Heart right ventricle (tissue), 16 donors: ENCODE measurements at regions not wholly inside any gene's neighbourhood (a gene's known extent, or its start where the extent isn't known, plus 50 kb on each side); places are given as distances from the start of the nearest gene placed in this dataset.

Experiments
- ATAC-seq, 8 donors: fragments of 200-7000 bp; cut with Tn5 transposase; one replicate each; pipeline ENCODE4 v1.9.1; 2020; ENCODE audit warnings: mild to moderate bottlenecking in 8 of 8, moderate library complexity in 8 of 8, moderate number of reproducible peaks in 1 of 8
- DNase-seq, 2 donors: peaks; one replicate each; pipeline ENCODE4 v3.0.0-alpha.2; 2020
- H3K27ac ChIP-seq, 10 donors: fragments of 200-600 bp; sonication (generic) in 2 of 10; one replicate each; pipeline versions ENCODE4 v1.5.0 to v1.8.0; 2020 to 2022; ENCODE audit warnings: mild to moderate bottlenecking in 3 of 10
- H3K27me3 ChIP-seq, 7 donors: fragments of 200-600 bp; one replicate each; pipeline ENCODE4 v1.8.0; 2021 to 2022; ENCODE audit warnings: mild to moderate bottlenecking in 2 of 7
- H3K36me3 ChIP-seq, 9 donors: fragments of 200-600 bp; sonication (generic) in 1 of 9; one replicate each; pipeline versions ENCODE4 v1.5.0 to v1.8.0; 2020 to 2022; ENCODE audit warnings: mild to moderate bottlenecking in 2 of 9
- H3K4me1 ChIP-seq, 9 donors: fragments of 200-600 bp; sonication (generic) in 1 of 9; one replicate each; pipeline versions ENCODE4 v1.5.0 to v1.8.0; 2020 to 2022; ENCODE audit warnings: mild to moderate bottlenecking in 4 of 9
- H3K4me3 ChIP-seq, 10 donors: fragments of 200-600 bp; sonication (generic) in 2 of 10; one replicate each; pipeline versions ENCODE4 v1.5.0 to v1.8.0; 2020 to 2022; ENCODE audit warnings: mild to moderate bottlenecking in 7 of 10, moderate library complexity in 2 of 10
- H3K9me3 ChIP-seq, 11 donors: fragments of 200-600 bp in 10 of 11; sonication (generic) in 2 of 11; one replicate each; pipeline versions ENCODE4 v1.5.0 to v1.8.0; 2013 to 2022; ENCODE audit warnings: mild to moderate bottlenecking in 2 of 11, control low read depth in 1 of 11, moderate library complexity in 1 of 11
- WGBS, 2 donors: extraction: QIAGEN DNeasy Blood & Tissue Kit; methylation state at CpG; one replicate each; pipeline ENCODE4 v1.1.7; 2013; ENCODE audit warnings: inconsistent platforms in 1 of 2; 5-methylcytosine and 5-hydroxymethylcytosine counted together
- intact Hi-C, 10 donors: fragments of 100-400 bp; cut with DNase I; formaldehyde crosslinking; loops; one replicate each; pipeline versions ENCODE4 v1.11.1 to v1.14.2; 2022
- TF ChIP-seq, protein P1 (sequence below), 9 donors: fragments of 200-600 bp; sonication (generic) in 2 of 9; IDR thresholded peaks; one replicate each; pipeline versions ENCODE4 v1.5.0 to v1.8.0; 2021 to 2022; ENCODE audit warnings: antibody characterized with exemption in 9 of 9, mild to moderate bottlenecking in 5 of 9, moderate library complexity in 1 of 9
- donor health status: Arrhythmogenic right ventricular cardiomyopathy.
- donor health status: ischemic (EF 13 %, LVEDD 7.1; RV severe dilation, severe dysfunction).
- donor health status: healthy with polysubstance abuse.
- donor health status: DM: no; HTN: yes; CAD: no.
- donor health status: DM: no; HTN: no; CAD: no.
- donor health status: ischemic (EF 25% LVEDD 6.9; RV normal size, moderate dysfunction).
- donor health status: ischemic (EF 25% LVEDD 5.7; RV mildly dilated, moderate dysfunction).
- donor health status: healthy.
- donor health status: DM: yes; HTN: yes; CAD: no.
- donor health status: Ischemic cardiomyopathy.
- donor health status: ischemic (EF 35%, LVEDD 5.7; RV mildly dilated, moderate dysfunction).
- donor health status: nonischemic (EF 11% LVEDD 7.7; RV severe dilation, severe dysfunction).
- donor health status: DM: yes; HTN: yes; CAD: no.
- donor health status: PGD.
- donor health status: ischemic (EF 29% LVEDD 5.4; RV normal size, mild dysfunction).
- donor health status: nonischemic (EF 23%, LVEDD 6.1; RV moderate dilation, normal function).

- 38 to 47% methylated on average over 3 of the region's 3 CpGs for WGBS, 2 donors
- no peak overlapping the region for H3K27ac ChIP-seq
- ATAC-seq (peak in 7 of 8 donors; percentile 14 to 82 (median 56)), DNase-seq (peak; percentile 21 to 35)
- TF ChIP-seq, protein P1, sequence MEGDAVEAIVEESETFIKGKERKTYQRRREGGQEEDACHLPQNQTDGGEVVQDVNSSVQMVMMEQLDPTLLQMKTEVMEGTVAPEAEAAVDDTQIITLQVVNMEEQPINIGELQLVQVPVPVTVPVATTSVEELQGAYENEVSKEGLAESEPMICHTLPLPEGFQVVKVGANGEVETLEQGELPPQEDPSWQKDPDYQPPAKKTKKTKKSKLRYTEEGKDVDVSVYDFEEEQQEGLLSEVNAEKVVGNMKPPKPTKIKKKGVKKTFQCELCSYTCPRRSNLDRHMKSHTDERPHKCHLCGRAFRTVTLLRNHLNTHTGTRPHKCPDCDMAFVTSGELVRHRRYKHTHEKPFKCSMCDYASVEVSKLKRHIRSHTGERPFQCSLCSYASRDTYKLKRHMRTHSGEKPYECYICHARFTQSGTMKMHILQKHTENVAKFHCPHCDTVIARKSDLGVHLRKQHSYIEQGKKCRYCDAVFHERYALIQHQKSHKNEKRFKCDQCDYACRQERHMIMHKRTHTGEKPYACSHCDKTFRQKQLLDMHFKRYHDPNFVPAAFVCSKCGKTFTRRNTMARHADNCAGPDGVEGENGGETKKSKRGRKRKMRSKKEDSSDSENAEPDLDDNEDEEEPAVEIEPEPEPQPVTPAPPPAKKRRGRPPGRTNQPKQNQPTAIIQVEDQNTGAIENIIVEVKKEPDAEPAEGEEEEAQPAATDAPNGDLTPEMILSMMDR (IDR thresholded peaks at IDR 0.05): no peak
- peaks cover 0 to 1% (median 0%) of the 10 kb centered on the region in 11 donors for H3K9me3 ChIP-seq
- peaks cover 0 to 6% (median 0%) of the 10 kb centered on the region in 9 donors for H3K4me1 ChIP-seq
- H3K36me3 ChIP-seq: no peaks in the 10 kb centered on the region
- H3K4me3 ChIP-seq: no peak overlapping the region
- intact Hi-C loops: loop anchor here in 1 of 10 donors (10.0 kb wide), 1 partner anchor 284 kb away; no protein-coding TSS in a partner anchor
- peaks cover 0 to 12% (median 0%) of the 10 kb centered on the region in 7 donors for H3K27me3 ChIP-seq
Observed at GRCh38 chr9:7549249-7549648, 250.3 kb downstream of the DMAC1 start.

DNA sequence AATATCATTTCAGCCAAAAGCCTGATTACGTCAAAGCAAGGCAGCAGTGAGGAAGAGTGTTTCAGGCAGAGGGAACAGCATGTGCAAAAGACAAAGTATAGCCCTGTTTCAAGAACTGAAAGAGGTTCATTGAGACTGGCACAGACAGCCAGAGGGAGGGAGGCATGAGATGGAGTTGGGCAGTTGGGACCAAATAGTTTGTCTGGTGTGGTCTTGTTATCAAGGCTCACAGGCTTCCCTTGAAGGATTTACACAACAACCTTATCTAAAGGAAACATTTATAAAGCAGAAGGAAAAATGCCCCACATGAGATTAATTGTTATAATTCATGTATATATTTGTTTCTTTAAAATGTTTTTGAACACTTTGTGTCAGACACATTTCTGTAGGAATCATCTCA is 253.3 kb downstream of the DMAC1 start:
- Histone ChIP-seq H3K36me3 (no peaks in the 10 kb centered on the region), H3K27ac (no peak overlapping the region), H3K4me3 (no peak overlapping the region), H3K4me1 (peaks cover 0 to 6% (median 0%) of the 10 kb centered on the region in 9 donors), H3K27me3 (peaks cover 0 to 12% (median 0%) of the 10 kb centered on the region in 7 donors), H3K9me3 (no peaks in the 10 kb centered on the region)
- ATAC-seq (no peak), DNase-seq (no peak)
- intact Hi-C loops: loop anchor here in 1 of 10 donors (10.0 kb wide), 1 partner anchor 281 kb away; no protein-coding TSS in a partner anchor
- TF ChIP-seq, protein P1 (IDR thresholded peaks at IDR 0.05): no peak
- WGBS, 2 donors: 0 to 86% methylated on average over 1 of the region's 1 CpG

GRCh38 chr9:7545371-7546165 is 254.0 kb downstream of the DMAC1 start:
- Histone ChIP-seq H3K27ac (no peak overlapping the region), H3K36me3 (no peaks in the 10 kb centered on the region), H3K4me3 (no peak overlapping the region), H3K9me3 (no peaks in the 10 kb centered on the region), H3K4me1 (peaks cover 0 to 6% (median 0%) of the 10 kb centered on the region in 9 donors), H3K27me3 (peaks cover 0 to 12% (median 0%) of the 10 kb centered on the region in 7 donors)
- TF ChIP-seq, protein P1 (IDR thresholded peaks at IDR 0.05): no peak
- intact Hi-C loops: loop anchor here in 1 of 10 donors (10.0 kb wide), 1 partner anchor 281 kb away; no protein-coding TSS in a partner anchor
- DNase-seq: no peak
- 93 to 98% methylated on average over 5 of the region's 5 CpGs for WGBS, 2 donors
- ATAC-seq: no peak

- TF ChIP-seq, protein P1 (IDR thresholded peaks at IDR 0.05): no peak
- DNase-seq (no peak), ATAC-seq (no peak)
- WGBS, 2 donors: 75 to 81% methylated on average over 4 of the region's 4 CpGs
- H3K27ac ChIP-seq: no peak overlapping the region
- no peak overlapping the region for H3K4me3 ChIP-seq
- H3K36me3 ChIP-seq: no peaks in the 10 kb centered on the region
- H3K27me3 ChIP-seq: peaks cover 0 to 3% (median 0%) of the 10 kb centered on the region in 7 donors
- H3K4me1 ChIP-seq: no peaks in the 10 kb centered on the region
- intact Hi-C loops: loop anchor here in 2 of 10 donors (5.0 to 10.0 kb wide), 2 partner anchors 140 to 278 kb away; no protein-coding TSS in a partner anchor
- no peaks in the 10 kb centered on the region for H3K9me3 ChIP-seq
Observed at GRCh38 chr9:7542693-7543092, 256.9 kb downstream of the DMAC1 start.
